Skeletal muscle satellite cell (primary cell): ENCODE measurements at regions not wholly inside any gene's neighbourhood (a gene's known extent, or its start where the extent isn't known, plus 50 kb on each side); places are given as distances from the start of the nearest gene placed in this dataset.

Experiments used
- H3K27me3 ChIP-seq: 2 replicates; pipeline ENCODE4 v1.7.0; 2013; ENCODE audit warnings: low read length; ENCODE audit not compliant: control insufficient read depth, insufficient read depth
- H3K36me3 ChIP-seq: 2 replicates; pipeline ENCODE4 v1.7.0; 2013; ENCODE audit warnings: mild to moderate bottlenecking, control low read depth, low read length; ENCODE audit not compliant: insufficient read depth
- H3K4me1 ChIP-seq: 2 replicates; pipeline ENCODE4 v1.7.0; 2013; ENCODE audit warnings: low read length; ENCODE audit not compliant: control insufficient read depth, insufficient read depth
- H3K4me2 ChIP-seq: 2 replicates; pipeline ENCODE4 v1.7.0; 2013; ENCODE audit warnings: mild to moderate bottlenecking, low read length
- H3K4me3 ChIP-seq: 2 replicates; pipeline ENCODE4 v1.7.0; 2013; ENCODE audit warnings: low read length
- H3K9ac ChIP-seq: 2 replicates; pipeline ENCODE4 v1.7.0; 2013; ENCODE audit warnings: mild to moderate bottlenecking, low read depth, low read length, moderate library complexity
- H3K9me3 ChIP-seq: replicated peaks from 2 replicates; pipeline ENCODE4 v1.7.0; 2013; ENCODE audit warnings: mild to moderate bottlenecking, control low read depth, low read length

- Histone ChIP-seq H3K4me2 (no peak overlapping the region), H3K27me3 (no peaks in the 10 kb centered on the region), H3K9ac (peak overlapping the region; percentile 46)
Observed at GRCh38 chr12:127260531-127260930, 1006.4 kb upstream of the TMEM132C start.

GRCh38 chr12:127260999-127261398 is 1006.0 kb upstream of the TMEM132C start:
- no peaks in the 10 kb centered on the region for H3K9me3 ChIP-seq
- no peaks in the 10 kb centered on the region for H3K27me3 ChIP-seq
- no peaks in the 10 kb centered on the region for H3K36me3 ChIP-seq
- no peak overlapping the region for H3K4me2 ChIP-seq
- H3K4me1 ChIP-seq: peaks cover 33% of the 10 kb centered on the region
- H3K4me3 ChIP-seq: no peak overlapping the region
- peak overlapping the region; percentile 46 for H3K9ac ChIP-seq

More at GRCh38 chr12:127260531-127260930, 1006.4 kb upstream of the TMEM132C start:
- H3K36me3 ChIP-seq: no peaks in the 10 kb centered on the region
- no peaks in the 10 kb centered on the region for H3K9me3 ChIP-seq
- H3K4me3 ChIP-seq: no peak overlapping the region
- H3K4me1 ChIP-seq: peaks cover 33% of the 10 kb centered on the region

- H3K4me2 ChIP-seq: no peak overlapping the region
- H3K4me1 ChIP-seq: peaks cover 28% of the 10 kb centered on the region
- no peaks in the 10 kb centered on the region for H3K36me3 ChIP-seq
- no peaks in the 10 kb centered on the region for H3K27me3 ChIP-seq
- no peak overlapping the region for H3K9ac ChIP-seq
- H3K9me3 ChIP-seq: no peaks in the 10 kb centered on the region
- no peak overlapping the region for H3K4me3 ChIP-seq
Observed at GRCh38 chr12:127262615-127263014, 1004.4 kb upstream of the TMEM132C start.

- H3K9me3 ChIP-seq: no peaks in the 10 kb centered on the region
- H3K4me2 ChIP-seq: no peak overlapping the region
- no peaks in the 10 kb centered on the region for H3K27me3 ChIP-seq
- no peak overlapping the region for H3K4me3 ChIP-seq
- no peaks in the 10 kb centered on the region for H3K36me3 ChIP-seq
- H3K9ac ChIP-seq: no peak overlapping the region
- peaks cover 18% of the 10 kb centered on the region for H3K4me1 ChIP-seq
Observed at GRCh38 chr12:127263621-127264020, 1003.3 kb upstream of the TMEM132C start.

GRCh38 chr12:127267128-127267527 is 999.8 kb upstream of the TMEM132C start:
- Histone ChIP-seq H3K27me3 (no peaks in the 10 kb centered on the region), H3K9me3 (no peaks in the 10 kb centered on the region), H3K36me3 (no peaks in the 10 kb centered on the region), H3K4me2 (no peak overlapping the region), H3K4me3 (no peak overlapping the region), H3K9ac (no peak overlapping the region), H3K4me1 (peaks cover 14% of the 10 kb centered on the region)

- H3K9ac ChIP-seq: no peak overlapping the region
- peaks cover 25% of the 10 kb centered on the region for H3K4me1 ChIP-seq
- no peaks in the 10 kb centered on the region for H3K36me3 ChIP-seq
- no peaks in the 10 kb centered on the region for H3K27me3 ChIP-seq
- H3K4me2 ChIP-seq: no peak overlapping the region
- H3K4me3 ChIP-seq: no peak overlapping the region
- H3K9me3 ChIP-seq: no peaks in the 10 kb centered on the region
Observed at GRCh38 chr12:127268213-127268612, 998.8 kb upstream of the TMEM132C start.

GRCh38 chr12:127268706-127269425 is 998.1 kb upstream of the TMEM132C start:
- Histone ChIP-seq H3K27me3 (no peaks in the 10 kb centered on the region), H3K9me3 (no peaks in the 10 kb centered on the region), H3K4me1 (peaks cover 31% of the 10 kb centered on the region), H3K36me3 (no peaks in the 10 kb centered on the region), H3K4me2 (no peak overlapping the region), H3K4me3 (no peak overlapping the region), H3K9ac (no peak overlapping the region)

- H3K36me3 ChIP-seq: no peaks in the 10 kb centered on the region
- H3K27me3 ChIP-seq: no peaks in the 10 kb centered on the region
- H3K9me3 ChIP-seq: no peaks in the 10 kb centered on the region
- H3K9ac ChIP-seq: no peak overlapping the region
- peaks cover 40% of the 10 kb centered on the region for H3K4me1 ChIP-seq
- no peak overlapping the region for H3K4me2 ChIP-seq
- H3K4me3 ChIP-seq: no peak overlapping the region
Observed at GRCh38 chr12:127270193-127270592, 996.8 kb upstream of the TMEM132C start.

GRCh38 chr12:127271776-127272175 is 995.2 kb upstream of the TMEM132C start:
- H3K4me1 ChIP-seq: peaks cover 40% of the 10 kb centered on the region

GRCh38 chr12:127272864-127273263 is 994.1 kb upstream of the TMEM132C start:
- no peaks in the 10 kb centered on the region for H3K36me3 ChIP-seq
- no peak overlapping the region for H3K4me3 ChIP-seq
- H3K9me3 ChIP-seq: no peaks in the 10 kb centered on the region
- no peak overlapping the region for H3K4me2 ChIP-seq
- H3K9ac ChIP-seq: peak overlapping the region; percentile 70
- no peaks in the 10 kb centered on the region for H3K27me3 ChIP-seq
- peaks cover 40% of the 10 kb centered on the region for H3K4me1 ChIP-seq

More at GRCh38 chr12:127271776-127272175, 995.2 kb upstream of the TMEM132C start:
- no peaks in the 10 kb centered on the region for H3K27me3 ChIP-seq
- no peak overlapping the region for H3K4me3 ChIP-seq
- H3K36me3 ChIP-seq: no peaks in the 10 kb centered on the region
- no peak overlapping the region for H3K9ac ChIP-seq
- H3K9me3 ChIP-seq: no peaks in the 10 kb centered on the region
- H3K4me2 ChIP-seq: no peak overlapping the region

- no peaks in the 10 kb centered on the region for H3K36me3 ChIP-seq
- H3K27me3 ChIP-seq: no peaks in the 10 kb centered on the region
- no peaks in the 10 kb centered on the region for H3K9me3 ChIP-seq
- H3K9ac ChIP-seq: peak overlapping the region; percentile 70
- no peak overlapping the region for H3K4me3 ChIP-seq
- peaks cover 40% of the 10 kb centered on the region for H3K4me1 ChIP-seq
- peak overlapping the region; percentile 14 for H3K4me2 ChIP-seq
Observed at GRCh38 chr12:127273626-127274025, 993.3 kb upstream of the TMEM132C start.

GRCh38 chr12:127275416-127275815 is 991.6 kb upstream of the TMEM132C start:
- Histone ChIP-seq H3K9ac (no peak overlapping the region), H3K4me2 (no peak overlapping the region), H3K4me3 (no peak overlapping the region), H3K27me3 (no peaks in the 10 kb centered on the region), H3K4me1 (peaks cover 34% of the 10 kb centered on the region), H3K9me3 (no peaks in the 10 kb centered on the region), H3K36me3 (no peaks in the 10 kb centered on the region)
